ENCODE measurements at regions not wholly inside any gene's neighbourhood (a gene's known extent, or its start where the extent isn't known, plus 50 kb on each side); places are given as distances from the start of the nearest gene placed in this dataset.

DNA sequence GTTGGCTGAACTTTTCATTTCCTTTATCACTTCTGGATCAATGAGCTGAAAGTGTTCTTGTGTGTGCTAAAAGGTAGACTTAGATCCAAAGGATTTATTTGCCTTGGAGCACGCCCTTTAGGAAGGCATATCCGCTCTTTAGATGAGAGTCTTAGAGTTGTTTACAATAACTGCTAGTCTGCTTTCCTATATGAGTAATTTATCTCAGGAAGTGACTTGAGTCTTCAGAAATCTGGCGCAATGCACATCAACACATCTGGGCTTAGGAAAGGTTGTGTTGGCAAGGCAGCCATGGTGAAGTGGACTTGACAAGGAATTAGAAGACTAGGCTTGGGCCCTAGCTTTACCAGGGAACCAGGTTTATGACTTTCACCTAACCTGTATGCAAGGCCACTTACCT lies 204.1 kb upstream of the PTGFR start:
- TF ChIP-seq, protein P1, sequence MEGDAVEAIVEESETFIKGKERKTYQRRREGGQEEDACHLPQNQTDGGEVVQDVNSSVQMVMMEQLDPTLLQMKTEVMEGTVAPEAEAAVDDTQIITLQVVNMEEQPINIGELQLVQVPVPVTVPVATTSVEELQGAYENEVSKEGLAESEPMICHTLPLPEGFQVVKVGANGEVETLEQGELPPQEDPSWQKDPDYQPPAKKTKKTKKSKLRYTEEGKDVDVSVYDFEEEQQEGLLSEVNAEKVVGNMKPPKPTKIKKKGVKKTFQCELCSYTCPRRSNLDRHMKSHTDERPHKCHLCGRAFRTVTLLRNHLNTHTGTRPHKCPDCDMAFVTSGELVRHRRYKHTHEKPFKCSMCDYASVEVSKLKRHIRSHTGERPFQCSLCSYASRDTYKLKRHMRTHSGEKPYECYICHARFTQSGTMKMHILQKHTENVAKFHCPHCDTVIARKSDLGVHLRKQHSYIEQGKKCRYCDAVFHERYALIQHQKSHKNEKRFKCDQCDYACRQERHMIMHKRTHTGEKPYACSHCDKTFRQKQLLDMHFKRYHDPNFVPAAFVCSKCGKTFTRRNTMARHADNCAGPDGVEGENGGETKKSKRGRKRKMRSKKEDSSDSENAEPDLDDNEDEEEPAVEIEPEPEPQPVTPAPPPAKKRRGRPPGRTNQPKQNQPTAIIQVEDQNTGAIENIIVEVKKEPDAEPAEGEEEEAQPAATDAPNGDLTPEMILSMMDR (IDR thresholded peaks at IDR 0.05; ENCODE audit: insufficient read depth, low read length, poor library complexity, severe bottlenecking), result no peak
- no peak for TF ChIP-seq EZH2phosphoT487 (conservative IDR thresholded peaks at IDR 0.05; ENCODE audit: low read length)
